PC-9 (cell line): ENCODE measurements at regions not wholly inside any gene's neighbourhood (a gene's known extent, or its start where the extent isn't known, plus 50 kb on each side); places are given as distances from the start of the nearest gene placed in this dataset.

ENCODE experiments used
- EZH2 ChIP-seq: fragments of 200-600 bp; sonication (generic); IDR thresholded peaks from 2 replicates; pipeline ENCODE4 v1.8.0; 2017; ENCODE audit warnings: antibody characterized with exemption, low read depth
- TF ChIP-seq, protein P1 (sequence below): fragments of 200-600 bp; sonication (generic); conservative IDR thresholded peaks from 2 replicates; pipeline ENCODE4 v1.6.1; 2017; ENCODE audit warnings: mixed run types, antibody characterized with exemption, mild to moderate bottlenecking, moderate library complexity

DNA sequence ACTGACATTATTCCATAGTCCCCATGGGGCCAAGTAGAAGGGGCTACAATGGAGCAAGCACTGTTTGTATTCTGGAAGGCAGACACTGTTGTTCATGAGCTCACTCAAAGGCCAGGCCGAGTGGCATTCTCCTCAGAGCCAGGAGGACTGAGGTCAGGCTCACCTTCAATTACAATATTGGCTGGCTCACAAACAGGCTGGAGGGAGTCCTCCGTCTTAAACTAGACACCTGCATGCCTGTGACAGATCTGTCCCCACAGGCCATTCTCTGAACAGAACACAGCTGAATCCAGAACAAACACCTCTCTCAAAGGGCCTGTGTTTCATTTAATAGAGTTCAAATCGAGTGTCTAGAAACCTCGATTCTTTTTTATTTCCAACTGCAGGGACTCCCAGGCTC is 347.4 kb upstream of the PPP2R3A start:
- TF ChIP-seq, protein P1, sequence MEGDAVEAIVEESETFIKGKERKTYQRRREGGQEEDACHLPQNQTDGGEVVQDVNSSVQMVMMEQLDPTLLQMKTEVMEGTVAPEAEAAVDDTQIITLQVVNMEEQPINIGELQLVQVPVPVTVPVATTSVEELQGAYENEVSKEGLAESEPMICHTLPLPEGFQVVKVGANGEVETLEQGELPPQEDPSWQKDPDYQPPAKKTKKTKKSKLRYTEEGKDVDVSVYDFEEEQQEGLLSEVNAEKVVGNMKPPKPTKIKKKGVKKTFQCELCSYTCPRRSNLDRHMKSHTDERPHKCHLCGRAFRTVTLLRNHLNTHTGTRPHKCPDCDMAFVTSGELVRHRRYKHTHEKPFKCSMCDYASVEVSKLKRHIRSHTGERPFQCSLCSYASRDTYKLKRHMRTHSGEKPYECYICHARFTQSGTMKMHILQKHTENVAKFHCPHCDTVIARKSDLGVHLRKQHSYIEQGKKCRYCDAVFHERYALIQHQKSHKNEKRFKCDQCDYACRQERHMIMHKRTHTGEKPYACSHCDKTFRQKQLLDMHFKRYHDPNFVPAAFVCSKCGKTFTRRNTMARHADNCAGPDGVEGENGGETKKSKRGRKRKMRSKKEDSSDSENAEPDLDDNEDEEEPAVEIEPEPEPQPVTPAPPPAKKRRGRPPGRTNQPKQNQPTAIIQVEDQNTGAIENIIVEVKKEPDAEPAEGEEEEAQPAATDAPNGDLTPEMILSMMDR, result no peak
- TF ChIP-seq EZH2, result no peak
